GM21447 (cell line): ENCODE measurements at regions not wholly inside any gene's neighbourhood (a gene's known extent, or its start where the extent isn't known, plus 50 kb on each side); places are given as distances from the start of the nearest gene placed in this dataset.
"Not testable (repeated sequence)": the region's sequence is repeated elsewhere in the genome, so short reads cannot be mapped to it uniquely, and the experiment has no call there.

Experiments used
- ATAC-seq: cut with Tn5 transposase; IDR thresholded peaks from one replicate; pipeline ENCODE4 v1.9.1; 2021; ENCODE audit not compliant: unreplicated experiment

DNA sequence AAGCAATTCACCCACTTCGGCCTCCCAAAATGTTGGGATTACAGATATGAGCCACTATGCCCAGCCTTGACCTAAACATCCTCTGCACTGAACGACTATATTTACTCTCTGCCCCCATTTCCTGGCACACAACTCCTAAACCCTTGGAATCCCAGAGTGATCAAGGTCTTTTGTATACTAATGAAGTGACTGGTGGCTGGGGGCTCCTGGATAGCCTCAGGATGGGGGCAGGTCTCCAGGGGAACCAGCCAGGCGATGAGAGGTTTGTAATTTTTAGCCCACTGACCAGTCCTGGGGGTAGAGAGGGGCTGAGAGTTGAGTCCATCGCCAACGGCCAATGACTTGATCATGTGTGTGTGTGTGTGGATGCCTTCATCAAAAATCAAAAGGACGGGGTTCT, 71.1 kb downstream of the FAM50B start:
- ATAC-seq: no peak

DNA sequence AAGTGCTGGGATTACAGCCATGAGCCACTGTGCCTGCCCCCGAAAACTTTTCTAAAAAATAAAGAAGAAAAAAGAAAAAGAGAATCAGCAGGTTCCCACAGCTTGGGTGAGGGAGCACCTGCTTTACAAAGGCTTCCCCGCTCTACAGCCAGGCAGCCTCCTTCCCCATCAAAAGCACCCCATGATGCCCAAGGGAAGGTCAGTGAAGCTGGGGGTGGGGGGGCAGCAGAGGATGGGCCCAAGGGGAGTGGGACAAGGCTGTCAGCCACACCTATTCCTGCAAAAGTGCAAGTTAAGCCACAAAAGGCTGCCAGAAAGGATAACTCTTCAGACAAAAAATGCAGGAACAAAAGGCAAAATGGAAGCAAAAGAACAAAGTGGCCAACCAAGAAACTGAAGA, 72.5 kb downstream of the FAM50B start:
- ATAC-seq: no peak

DNA sequence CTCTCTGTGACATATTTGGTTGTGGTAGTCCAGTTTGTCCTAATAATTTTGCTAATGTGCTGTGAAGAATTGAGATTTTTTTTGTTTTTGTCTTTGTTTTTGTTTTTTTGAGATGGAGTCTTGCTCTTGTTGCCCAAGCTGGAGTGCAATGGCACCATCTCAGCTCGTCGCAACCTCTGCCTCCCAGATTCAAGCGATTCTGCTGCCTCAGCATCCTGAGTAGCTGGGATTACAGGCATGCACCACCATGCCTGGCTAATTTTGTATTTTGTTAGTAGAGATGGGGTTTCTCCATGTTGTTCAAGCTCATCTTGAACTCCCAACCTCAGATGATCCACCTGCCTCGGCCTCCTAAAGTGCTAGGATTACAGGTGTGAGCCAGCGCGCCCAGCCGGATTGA, 73.4 kb downstream of the FAM50B start:
- ATAC-seq: not testable (repeated sequence)

DNA sequence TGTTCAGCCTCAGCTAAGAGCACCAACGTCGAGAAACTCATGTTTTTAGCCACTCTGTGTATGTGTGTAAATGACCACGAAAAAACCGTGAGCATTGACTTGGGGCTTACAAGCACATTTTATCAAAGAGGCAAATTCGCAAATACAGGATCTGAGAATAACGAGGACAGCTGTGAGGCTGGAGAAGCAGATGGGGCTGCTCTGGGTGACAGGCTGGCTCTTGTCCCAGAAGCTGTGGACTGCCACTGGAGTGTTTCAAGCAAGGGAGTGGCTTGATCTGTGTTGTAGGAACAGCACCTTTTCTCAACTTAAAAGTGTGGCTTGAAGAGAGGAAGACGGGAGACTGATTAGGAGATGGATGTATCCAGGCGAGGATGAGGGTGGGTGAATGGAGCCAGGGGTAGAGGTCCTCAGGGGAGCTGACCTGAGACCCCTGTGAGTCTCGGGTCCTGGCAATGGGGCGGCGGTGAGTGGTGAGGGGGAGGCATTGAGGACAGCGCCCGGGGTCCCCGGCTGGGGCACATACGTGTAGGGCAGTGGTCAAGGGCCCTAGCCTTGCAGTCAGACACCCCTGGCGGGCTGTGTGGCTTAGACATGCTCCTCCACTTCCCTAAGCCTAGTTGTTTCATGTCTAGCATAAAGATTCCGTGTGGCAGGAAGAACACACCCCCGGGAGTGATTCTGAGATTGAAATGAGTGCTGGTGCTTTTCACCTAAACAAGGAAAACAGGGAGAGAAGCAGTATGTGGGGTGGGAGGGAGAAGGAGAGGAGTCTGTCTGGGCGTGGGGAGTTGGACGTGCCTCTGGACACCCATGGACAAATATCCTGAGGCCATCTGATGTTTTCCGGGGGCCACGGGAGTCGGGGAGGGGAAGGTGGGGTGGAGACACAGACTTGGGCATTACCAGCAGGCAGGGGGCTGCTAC, 76.3 kb downstream of the FAM50B start:
- not testable (repeated sequence) for ATAC-seq

DNA sequence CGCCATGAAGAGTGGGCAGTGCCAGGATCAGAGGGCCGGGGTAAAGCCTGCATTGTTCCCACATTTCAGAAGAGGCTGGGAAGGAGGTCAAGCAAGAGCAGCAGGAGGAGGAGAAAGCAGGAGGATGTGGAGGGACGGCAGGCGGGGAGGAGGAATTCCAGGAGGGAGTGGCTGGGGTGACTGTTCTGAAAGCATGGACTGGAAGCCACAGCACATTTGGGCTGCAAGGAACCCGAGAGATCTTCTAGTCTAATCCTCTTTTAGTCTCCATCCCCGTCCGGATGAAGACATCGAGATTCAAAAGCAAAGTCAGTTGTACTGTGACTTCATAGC, 76.9 kb downstream of the FAM50B start:
- ATAC-seq: no peak

DNA sequence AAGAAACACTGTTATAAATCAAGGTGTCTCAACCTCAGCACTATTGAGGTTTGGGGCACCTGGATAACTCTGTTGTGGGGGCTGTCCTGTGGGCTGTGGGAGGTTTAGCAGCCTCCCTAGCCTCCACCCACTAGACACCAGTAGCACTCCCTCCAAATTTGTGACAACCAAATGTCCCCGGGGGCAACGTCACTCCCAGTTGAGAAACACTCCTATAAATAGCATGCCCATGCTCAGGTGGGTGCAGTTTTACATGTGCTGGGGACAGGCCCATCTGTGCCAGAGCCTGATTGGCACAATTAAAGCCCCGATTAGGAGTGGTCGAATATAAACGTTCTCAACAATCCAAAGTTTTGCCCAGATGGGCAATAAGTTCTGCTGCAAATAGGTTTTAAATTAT, 78.9 kb downstream of the FAM50B start:
- ATAC-seq: no peak

DNA sequence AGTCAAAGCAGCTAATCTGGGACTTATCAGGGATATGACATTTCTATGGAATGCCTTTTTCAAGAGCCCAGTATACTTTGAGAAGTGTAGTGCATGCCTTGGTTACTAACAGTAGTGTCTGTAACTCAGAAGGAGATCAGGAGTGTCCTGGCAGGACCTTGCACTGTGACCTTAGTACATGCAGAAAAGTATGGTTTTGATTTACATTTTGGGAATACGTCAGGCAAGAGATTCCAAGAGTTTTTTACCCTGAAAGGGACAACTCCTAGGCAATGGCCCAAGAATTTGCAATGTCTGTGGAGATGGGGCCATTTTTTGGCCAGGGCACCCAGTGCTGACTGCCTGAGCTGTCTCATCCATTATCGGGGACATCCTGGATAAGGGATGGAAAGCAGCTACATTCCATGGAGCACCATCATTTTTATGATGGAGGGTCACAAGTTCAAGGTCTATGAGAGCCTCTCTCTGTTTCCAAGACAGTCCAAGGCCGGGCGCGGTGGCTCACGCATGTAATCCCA, 80.2 kb downstream of the FAM50B start:
- ATAC-seq: no peak

DNA sequence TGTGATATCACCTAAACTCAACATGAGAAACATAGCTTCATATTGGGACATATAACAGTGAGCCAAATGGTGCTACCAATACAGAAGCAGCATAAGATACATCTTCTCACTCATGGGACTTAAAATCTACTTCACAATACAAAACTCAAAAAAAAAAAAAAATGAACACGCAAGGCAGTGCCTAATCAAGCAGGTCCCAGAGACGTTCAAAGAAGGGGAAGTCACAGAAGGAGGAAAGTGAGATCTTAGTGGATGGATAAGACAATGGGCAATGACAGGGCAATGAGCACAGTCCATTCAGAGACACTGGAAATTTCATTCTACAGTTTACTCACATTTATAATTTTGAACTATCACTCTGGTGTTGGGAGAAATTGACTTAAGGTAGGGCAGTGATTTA, 88.3 kb downstream of the FAM50B start:
- no peak for ATAC-seq

DNA sequence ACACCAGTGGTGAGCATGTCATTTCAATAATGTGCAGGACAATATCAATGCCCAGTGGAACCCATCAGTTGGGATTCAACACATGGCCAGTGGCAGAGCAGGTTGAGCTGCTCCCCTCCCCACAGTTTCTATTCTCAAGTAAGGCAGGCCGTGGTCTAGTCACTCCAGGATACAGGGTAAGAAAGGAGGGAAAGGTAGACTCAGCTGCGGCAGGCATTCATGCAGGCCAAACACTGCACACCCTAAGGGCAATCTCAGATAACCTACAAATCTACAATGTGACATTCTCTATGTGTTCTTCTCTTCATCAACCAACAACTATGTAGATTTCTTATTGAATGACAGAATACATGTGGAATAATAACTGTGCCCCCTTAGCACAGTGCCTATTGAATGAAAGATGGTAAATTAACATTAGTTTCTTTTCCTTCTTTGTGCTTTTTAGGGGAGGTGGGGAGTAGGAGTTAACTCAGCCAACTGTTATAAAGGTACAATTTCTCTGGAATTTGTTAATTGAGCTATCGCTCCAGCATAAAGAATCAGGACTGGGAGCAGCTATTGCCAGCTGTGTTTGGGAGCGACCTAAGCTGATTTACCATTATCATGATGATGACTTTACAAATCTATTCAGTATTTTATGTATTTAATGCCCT, 89.7 kb downstream of the FAM50B start:
- no peak for ATAC-seq

DNA sequence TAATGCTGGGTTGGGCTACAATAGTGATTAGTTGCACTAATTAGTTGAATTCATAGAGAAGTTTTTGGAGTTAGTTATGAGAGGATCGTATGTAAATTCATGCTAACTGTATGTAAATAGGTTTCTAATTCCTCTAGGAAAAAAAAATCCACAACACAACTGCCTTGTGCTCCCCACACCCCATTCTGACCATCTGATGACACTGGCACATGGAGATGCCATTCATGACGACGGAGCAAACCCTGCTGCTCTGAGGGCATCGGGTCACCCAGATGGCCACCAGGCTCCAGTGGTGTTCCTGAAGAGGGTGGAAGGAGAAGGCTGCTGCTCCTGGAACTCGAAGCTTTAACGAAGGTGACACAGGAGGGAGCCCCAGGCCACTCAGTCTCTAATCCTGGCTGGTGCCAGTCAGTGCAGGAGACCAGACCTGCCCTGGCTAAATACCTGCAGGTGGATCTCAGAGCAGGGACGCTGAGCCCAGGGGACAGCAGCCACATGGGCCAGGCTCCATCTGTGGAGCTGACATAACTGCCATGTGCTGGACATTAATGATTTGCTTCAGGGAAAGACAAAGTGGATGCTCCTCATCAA, 90.3 kb downstream of the FAM50B start:
- ATAC-seq: no peak

DNA sequence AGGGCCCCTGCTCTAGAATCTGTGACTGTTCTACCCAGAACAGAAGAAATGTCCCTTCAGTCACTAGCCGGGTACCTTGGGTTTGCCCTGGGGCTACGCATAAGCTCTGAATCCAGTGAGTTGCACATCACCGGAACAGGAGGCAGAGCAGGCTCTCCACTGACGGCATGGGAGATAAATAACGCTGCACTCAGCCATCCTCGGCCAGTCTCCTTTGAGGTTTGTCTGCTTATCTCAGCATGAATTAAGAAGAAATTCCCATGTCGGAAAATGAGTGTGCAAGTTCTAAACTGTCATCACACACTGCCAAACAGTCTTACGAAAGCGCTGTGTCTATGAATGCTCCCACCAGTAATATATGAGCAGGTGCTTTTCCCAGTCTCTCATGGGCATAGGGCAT, 90.8 kb downstream of the FAM50B start:
- no peak for ATAC-seq

DNA sequence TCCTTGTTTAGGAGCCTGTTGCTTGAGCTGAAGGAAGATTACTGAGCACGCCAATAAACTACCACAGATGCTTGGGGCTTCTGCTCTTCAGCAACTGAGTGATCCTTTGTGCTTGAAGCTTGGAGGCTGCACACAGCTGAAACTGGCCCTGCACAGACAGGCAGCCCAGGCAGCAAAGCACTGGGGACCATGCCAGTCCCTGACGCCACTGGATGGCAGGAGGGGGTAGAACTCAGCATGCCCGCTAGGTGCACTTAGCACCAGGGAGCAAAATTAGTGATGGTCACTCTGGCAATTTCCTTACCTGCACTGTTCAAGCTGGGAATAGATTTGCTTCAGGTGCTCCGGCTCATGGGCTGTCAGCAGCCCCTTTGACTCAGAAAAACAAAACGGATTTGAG, 91.5 kb downstream of the FAM50B start:
- no peak for ATAC-seq

DNA sequence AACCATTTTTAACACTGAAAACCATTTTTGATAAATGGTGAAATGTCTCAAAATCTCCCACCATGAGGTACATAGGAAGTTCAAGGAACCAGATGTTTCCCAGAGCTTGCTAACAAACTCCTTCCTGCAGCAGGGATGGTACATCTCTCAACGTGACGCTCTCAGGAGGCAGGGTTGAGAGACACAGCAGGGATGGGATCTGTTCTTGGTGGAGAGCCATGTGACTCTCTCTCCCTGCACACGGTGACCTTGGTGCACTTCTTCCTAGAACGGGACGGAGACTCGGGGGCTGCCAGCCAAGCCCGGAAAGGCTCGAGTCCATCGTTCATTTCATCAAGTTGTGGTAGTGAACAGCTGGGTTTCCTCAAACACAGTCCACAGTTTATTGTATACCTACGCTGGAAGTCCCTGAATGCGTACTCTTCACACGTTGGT, 94.2 kb downstream of the FAM50B start:
- no peak for ATAC-seq

DNA sequence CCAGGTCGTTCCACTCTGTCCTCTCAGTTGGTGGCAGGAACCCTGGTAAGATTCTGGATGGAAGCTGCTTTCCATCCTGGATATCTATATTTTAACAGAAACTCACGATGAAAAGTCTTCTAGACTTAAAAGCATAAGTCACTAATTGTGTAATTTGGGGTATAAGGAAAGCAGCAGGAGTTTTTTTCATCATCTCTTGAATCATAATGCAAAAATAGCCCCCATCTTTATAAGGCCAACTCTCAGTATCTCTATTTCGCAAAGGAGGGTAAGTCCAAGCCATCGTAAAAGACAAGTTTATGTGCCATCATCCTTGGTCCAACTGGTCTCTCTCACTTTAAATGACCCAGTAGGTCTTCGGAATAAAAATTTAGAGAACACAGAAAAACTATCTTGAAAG, 95.1 kb downstream of the FAM50B start:
- no peak for ATAC-seq

DNA sequence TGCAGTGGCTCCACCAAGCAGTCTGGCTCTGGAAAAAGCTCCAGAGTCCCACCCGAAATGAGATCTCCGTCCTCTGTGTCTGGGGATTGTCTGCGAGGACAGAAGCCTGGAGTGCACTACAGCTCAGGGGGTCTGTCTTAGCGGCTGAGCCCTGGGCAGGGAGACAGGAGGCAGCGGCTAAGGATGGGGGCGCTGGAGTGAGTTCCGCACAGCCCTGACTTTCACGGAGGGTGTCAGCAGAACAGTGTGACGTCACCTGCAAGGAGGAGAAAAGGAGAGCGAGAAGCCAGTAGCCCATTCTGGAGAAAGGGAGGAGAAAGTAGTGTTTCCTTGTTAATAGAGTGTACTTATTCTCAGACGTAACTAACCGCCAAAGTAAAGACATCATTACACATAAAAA, 97.6 kb downstream of the FAM50B start:
- no peak for ATAC-seq

DNA sequence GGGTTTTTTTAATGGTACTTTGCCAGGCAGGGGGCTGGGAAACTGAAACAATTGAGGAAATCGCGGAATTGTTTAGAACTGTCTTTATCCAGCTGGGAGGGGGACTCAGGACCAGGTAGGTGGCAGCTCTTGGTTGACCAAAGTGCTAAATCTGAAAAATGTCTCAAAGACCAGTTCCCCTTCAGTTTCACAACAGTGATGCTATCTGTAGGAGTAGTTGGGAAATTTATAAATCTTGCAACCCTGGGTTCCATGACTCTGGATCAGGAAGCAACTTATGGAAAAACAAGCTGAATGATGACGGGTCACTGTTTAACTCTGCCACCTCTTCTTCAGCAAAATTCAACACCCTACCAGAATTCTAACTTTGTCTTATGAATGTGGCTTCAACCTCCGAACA, 99.7 kb downstream of the FAM50B start:
- no peak for ATAC-seq

DNA sequence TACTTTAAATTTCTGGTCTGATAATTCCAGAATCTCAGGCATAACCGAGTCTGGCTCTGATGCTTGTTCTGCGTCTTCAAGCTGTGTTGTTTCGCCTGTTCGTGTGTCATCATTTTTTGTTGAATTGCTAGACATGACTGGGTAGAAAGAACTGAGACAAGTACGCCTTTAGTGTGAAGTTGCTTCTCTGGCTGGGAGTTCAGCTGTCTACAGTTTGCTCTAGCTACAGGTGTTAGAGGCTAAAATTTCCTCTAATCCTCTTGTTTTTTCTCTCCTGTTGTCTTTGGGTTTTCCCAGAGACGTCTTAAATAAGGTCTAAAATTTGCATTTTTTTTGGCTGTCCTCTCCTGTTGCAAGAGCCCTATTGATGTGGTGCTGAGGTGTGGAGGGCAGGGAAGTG, 100.3 kb downstream of the FAM50B start:
- ATAC-seq: no peak

DNA sequence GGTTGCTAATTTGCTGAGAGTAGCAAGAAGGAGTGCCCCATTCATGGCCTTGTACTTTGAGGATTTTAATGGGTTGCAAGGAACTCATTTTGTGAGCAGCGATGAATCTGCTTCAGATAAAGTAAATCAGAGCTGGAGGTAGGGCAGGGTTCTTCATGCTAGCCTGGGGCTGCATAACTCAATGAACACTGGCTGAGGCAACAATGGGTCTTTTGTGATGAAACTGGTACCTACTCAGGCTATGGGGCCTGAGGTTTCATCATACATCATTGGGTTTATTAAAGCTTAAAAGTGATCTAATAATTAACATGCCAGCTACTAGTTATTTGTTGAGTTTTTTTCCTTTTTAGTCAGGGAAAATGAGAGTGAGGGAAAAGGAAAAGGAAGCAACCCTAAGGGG, 106.9 kb downstream of the FAM50B start:
- no peak for ATAC-seq

DNA sequence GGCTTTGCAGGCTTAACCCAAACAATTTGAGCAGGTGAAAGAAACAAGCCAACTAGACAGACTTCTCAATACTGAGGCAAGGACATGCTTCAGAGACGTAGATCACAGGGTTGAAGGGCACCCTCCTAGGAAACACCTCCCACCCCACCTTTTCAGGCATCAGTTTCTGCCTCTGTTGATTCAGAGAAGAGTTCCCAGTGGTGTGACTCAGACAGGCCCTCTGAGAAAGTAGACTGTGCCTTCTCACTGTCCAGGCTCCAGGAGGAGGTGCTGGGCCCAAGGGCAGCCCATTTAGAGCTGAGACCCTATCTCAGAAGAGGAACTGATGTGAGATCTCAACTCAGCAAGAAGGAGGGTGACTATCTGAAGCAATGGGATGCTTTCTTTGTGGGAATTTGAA, 108.1 kb downstream of the FAM50B start:
- no peak for ATAC-seq

DNA sequence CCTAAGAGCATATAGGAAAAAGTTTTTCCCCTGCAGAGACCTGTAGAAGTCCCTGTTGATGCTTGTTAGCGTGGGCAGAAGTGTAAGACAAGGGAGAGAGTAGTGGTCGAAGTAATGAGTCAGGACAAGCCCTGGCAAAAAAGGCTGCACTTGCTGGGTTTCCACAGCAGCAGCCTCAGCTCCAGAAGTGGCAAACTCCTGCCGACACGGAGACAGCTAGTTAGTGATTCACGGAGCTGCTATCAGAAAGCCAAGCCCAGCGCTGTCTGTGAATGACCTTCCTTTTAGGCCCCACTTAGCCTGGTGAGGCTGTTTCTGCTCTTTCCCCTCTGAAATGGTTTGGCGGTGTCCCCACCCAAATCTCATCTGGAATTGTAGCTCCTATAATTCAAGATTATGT, 109.1 kb downstream of the FAM50B start:
- no peak for ATAC-seq

DNA sequence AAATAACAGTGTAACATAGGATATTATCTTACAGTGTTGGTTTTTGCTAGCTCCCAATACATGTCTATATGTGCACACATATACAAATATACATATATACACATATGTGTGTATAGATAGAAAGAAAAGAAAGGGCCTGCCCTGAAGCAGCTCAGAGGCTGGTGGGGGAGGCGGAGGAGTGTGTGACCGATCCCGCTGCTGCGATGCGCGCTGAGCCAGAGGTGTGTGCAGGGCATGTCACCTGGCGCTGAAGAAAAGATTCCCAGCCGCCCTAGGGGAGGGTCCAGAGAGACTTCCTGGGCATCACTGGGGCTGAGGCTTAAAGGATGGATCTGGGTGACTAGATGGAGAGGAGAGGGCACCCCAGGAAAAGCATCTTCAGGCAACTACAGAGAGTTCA, 110.2 kb downstream of the FAM50B start:
- no peak for ATAC-seq

DNA sequence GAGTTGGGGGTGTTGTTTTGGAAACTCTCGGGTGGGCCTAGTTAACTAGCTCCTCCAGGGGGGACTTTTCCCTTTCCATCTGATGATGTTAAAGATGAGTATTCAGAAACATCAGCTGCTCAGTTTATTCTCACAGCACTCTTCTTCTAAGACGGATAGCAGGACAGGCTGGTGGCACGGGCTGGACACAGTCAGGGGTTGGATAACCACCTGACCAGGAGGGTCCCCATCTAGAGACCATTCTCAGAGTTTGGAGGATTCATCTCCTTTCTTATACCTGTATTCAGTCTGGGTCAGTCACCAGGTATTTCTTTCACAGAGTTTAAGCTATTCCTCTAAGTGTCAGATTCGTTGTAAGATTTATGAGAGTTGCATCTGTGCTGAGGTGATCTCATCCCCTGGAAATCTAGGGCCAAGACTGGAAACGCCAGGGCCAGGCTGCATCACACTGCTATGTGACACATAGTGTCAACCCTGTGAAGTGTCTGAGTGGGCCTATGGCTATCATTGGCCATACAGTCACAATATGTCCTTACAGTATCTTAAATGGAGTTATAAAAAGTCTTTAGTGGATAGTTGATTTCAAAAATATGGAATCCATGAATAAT, 111.7 kb downstream of the FAM50B start:
- no peak for ATAC-seq
